ENCODE measurements at regions not wholly inside any gene's neighbourhood (a gene's known extent, or its start where the extent isn't known, plus 50 kb on each side); places are given as distances from the start of the nearest gene placed in this dataset.

GRCh38 chr2:196322973-196323810, 151.8 kb upstream of the STK17B start:
- TF ChIP-seq BRD4 (IDR thresholded peaks at IDR 0.05) (no peak), CBX2 (IDR thresholded peaks at IDR 0.05; ENCODE audit: insufficient read depth, low read length, poor library complexity, severe bottlenecking) (no peak), FOXK2 (conservative IDR thresholded peaks at IDR 0.05 in 1 of 2, IDR thresholded peaks at IDR 0.05 in 1 of 2; ENCODE audit: low read depth in 2 of 2) (no peak), MED1 (CRISPR knock-in tag; IDR thresholded peaks at IDR 0.05; ENCODE audit: borderline replicate concordance) (no peak), ETV6 (IDR thresholded peaks at IDR 0.05; ENCODE audit: borderline replicate concordance in 1 of 2, low read depth in 2 of 2, low read length in 1 of 2) (no peak), ETV6 (CRISPR knock-in tag; IDR thresholded peaks at IDR 0.05; ENCODE audit: borderline replicate concordance) (no peak), FOXM1 (IDR thresholded peaks at IDR 0.05; ENCODE audit: low read depth) (no peak), FOXM1 (CRISPR knock-in tag; IDR thresholded peaks at IDR 0.05; ENCODE audit: low read depth) (no peak), ZBTB49 (CRISPR knock-in tag; IDR thresholded peaks at IDR 0.05; ENCODE audit: borderline replicate concordance) (no peak), BHLHE40 (IDR thresholded peaks at IDR 0.05; ENCODE audit: low read length) (no peak), ATF1 (CRISPR knock-in tag; IDR thresholded peaks at IDR 0.05) (no peak), ATF1 (tag; IDR thresholded peaks at IDR 0.05) (no peak)
